ENCODE measurements at regions not wholly inside any gene's neighbourhood (a gene's known extent, or its start where the extent isn't known, plus 50 kb on each side); places are given as distances from the start of the nearest gene placed in this dataset.

DNA sequence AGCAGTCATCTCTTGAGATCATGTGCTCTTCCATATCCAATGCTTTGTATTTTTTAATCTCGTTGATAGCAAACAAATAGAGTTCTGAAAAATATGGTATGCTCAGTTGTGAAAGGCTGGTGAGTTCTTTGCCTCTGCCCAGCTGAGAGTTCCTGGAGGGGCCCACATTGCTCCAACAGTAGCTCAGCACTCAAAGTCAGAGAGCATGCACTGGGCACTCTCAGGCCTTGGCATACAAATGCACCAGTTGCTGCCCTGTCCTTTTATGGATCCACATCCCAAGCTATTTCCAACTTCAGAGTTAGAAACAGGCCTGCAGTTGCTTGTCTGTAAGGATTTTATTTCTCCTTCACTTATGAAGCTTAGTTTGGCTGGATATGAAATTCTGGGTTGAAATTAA, 181.7 kb upstream of the CHRNA7 start:
- TF ChIP-seq, protein P1, sequence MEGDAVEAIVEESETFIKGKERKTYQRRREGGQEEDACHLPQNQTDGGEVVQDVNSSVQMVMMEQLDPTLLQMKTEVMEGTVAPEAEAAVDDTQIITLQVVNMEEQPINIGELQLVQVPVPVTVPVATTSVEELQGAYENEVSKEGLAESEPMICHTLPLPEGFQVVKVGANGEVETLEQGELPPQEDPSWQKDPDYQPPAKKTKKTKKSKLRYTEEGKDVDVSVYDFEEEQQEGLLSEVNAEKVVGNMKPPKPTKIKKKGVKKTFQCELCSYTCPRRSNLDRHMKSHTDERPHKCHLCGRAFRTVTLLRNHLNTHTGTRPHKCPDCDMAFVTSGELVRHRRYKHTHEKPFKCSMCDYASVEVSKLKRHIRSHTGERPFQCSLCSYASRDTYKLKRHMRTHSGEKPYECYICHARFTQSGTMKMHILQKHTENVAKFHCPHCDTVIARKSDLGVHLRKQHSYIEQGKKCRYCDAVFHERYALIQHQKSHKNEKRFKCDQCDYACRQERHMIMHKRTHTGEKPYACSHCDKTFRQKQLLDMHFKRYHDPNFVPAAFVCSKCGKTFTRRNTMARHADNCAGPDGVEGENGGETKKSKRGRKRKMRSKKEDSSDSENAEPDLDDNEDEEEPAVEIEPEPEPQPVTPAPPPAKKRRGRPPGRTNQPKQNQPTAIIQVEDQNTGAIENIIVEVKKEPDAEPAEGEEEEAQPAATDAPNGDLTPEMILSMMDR (CRISPR knock-in tag; IDR thresholded peaks at IDR 0.05) = no peak
- TF ChIP-seq, protein P2, sequence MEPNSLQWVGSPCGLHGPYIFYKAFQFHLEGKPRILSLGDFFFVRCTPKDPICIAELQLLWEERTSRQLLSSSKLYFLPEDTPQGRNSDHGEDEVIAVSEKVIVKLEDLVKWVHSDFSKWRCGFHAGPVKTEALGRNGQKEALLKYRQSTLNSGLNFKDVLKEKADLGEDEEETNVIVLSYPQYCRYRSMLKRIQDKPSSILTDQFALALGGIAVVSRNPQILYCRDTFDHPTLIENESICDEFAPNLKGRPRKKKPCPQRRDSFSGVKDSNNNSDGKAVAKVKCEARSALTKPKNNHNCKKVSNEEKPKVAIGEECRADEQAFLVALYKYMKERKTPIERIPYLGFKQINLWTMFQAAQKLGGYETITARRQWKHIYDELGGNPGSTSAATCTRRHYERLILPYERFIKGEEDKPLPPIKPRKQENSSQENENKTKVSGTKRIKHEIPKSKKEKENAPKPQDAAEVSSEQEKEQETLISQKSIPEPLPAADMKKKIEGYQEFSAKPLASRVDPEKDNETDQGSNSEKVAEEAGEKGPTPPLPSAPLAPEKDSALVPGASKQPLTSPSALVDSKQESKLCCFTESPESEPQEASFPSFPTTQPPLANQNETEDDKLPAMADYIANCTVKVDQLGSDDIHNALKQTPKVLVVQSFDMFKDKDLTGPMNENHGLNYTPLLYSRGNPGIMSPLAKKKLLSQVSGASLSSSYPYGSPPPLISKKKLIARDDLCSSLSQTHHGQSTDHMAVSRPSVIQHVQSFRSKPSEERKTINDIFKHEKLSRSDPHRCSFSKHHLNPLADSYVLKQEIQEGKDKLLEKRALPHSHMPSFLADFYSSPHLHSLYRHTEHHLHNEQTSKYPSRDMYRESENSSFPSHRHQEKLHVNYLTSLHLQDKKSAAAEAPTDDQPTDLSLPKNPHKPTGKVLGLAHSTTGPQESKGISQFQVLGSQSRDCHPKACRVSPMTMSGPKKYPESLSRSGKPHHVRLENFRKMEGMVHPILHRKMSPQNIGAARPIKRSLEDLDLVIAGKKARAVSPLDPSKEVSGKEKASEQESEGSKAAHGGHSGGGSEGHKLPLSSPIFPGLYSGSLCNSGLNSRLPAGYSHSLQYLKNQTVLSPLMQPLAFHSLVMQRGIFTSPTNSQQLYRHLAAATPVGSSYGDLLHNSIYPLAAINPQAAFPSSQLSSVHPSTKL (CRISPR knock-in tag; IDR thresholded peaks at IDR 0.05) = no peak
- TF ChIP-seq STAG1 (CRISPR knock-in tag; IDR thresholded peaks at IDR 0.05) (no peak), ZNF24 (IDR thresholded peaks at IDR 0.05) (no peak), ZNF230 (CRISPR knock-in tag; IDR thresholded peaks at IDR 0.05) (no peak), ZMAT3 (CRISPR knock-in tag; conservative IDR thresholded peaks at IDR 0.05) (no peak), MYC (CRISPR knock-in tag; IDR thresholded peaks at IDR 0.05; ENCODE audit: borderline replicate concordance) (no peak), PHF20 (CRISPR knock-in tag; IDR thresholded peaks at IDR 0.05) (no peak), HNRNPLL (IDR thresholded peaks at IDR 0.05; ENCODE audit: low read depth, low read length, poor library complexity, severe bottlenecking) (no peak), SP4 (CRISPR knock-in tag; IDR thresholded peaks at IDR 0.05) (no peak)
- TF ChIP-seq, protein P3, sequence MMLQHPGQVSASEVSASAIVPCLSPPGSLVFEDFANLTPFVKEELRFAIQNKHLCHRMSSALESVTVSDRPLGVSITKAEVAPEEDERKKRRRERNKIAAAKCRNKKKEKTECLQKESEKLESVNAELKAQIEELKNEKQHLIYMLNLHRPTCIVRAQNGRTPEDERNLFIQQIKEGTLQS (CRISPR knock-in tag; IDR thresholded peaks at IDR 0.05) = no peak
- TF ChIP-seq, protein P4, sequence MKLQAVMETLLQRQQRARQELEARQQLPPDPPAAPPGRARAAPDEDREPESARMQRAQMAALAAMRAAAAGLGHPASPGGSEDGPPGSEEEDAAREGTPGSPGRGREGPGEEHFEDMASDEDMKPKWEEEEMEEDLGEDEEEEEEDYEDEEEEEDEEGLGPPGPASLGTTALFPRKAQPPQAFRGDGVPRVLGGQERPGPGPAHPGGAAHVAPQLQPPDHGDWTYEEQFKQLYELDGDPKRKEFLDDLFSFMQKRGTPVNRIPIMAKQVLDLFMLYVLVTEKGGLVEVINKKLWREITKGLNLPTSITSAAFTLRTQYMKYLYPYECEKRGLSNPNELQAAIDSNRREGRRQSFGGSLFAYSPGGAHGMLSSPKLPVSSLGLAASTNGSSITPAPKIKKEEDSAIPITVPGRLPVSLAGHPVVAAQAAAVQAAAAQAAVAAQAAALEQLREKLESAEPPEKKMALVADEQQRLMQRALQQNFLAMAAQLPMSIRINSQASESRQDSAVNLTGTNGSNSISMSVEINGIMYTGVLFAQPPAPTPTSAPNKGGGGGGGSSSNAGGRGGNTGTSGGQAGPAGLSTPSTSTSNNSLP (IDR thresholded peaks at IDR 0.05; ENCODE audit: low read depth, low read length) = no peak
- TF ChIP-seq, protein P5, sequence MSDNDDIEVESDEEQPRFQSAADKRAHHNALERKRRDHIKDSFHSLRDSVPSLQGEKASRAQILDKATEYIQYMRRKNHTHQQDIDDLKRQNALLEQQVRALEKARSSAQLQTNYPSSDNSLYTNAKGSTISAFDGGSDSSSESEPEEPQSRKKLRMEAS (IDR thresholded peaks at IDR 0.05) = no peak

Measured in HepG2 (cell line).